ENCODE measurements at regions not wholly inside any gene's neighbourhood (a gene's known extent, or its start where the extent isn't known, plus 50 kb on each side); places are given as distances from the start of the nearest gene placed in this dataset.

DNA sequence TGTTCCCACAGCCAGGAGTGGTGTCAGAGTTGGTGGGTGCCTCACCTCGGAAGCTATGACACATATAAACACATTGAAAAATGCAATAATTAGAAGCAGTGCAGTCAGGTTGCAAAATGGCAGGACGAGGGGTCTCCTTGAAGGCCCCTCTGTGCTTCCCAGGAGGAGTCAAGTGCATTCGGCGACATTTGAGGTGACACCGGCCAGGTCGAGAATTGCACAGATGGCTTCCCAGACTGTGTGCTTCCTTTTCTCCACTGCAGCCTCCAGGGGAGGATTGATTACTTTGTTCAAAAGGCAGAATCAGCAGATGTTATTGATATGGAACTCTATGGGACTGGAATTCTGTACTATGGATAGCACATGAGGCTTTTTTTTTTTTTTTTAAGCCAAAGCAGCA is 163.2 kb downstream of the MINAR1 start:
- Histone ChIP-seq H3K4me2 (ENCODE audit: extremely low read depth, insufficient read depth, low read length) (no peak overlapping the region), H3K79me2 (ENCODE audit: control insufficient read depth, insufficient read depth, low read length) (no peaks in the 10 kb centered on the region), H2AFZ (ENCODE audit: low read length) (no peak overlapping the region), H4K20me1 (ENCODE audit: control insufficient read depth, extremely low read depth, insufficient read depth, low read length) (no peaks in the 10 kb centered on the region), H3K27me3 (ENCODE audit: control insufficient read depth, insufficient read depth, low read length) (no peaks in the 10 kb centered on the region), H3K4me1 (ENCODE audit: control insufficient read depth, extremely low read depth, insufficient read depth, low read length) (no peaks in the 10 kb centered on the region), H3K27ac (ENCODE audit: insufficient read depth, low read length) (no peak overlapping the region), H3K4me3 (replicated peaks in 1 of 4; ENCODE audit: control extremely low read depth in 1 of 4, insufficient read depth in 1 of 4, low read depth in 3 of 4, low read length in 4 of 4) (no peak overlapping the region), H3K9me3 (ENCODE audit: control insufficient read depth, insufficient read depth, low read depth, low read length) (no peaks in the 10 kb centered on the region), H3K9ac (ENCODE audit: insufficient read depth, low read length) (no peak overlapping the region), H3K36me3 (ENCODE audit: control insufficient read depth, insufficient read depth, low read length) (no peaks in the 10 kb centered on the region)
- TF ChIP-seq CTCF (conservative IDR thresholded peaks at IDR 0.05 in 1 of 2, IDR thresholded peaks at IDR 0.05 in 1 of 2; ENCODE audit: low read depth in 1 of 2, low read length in 2 of 2) (no peak), EZH2 (IDR thresholded peaks at IDR 0.05; ENCODE audit: low read length, missing control alignments) (no peak)
- no peak for DNase-seq (ENCODE audit: low read depth in 2 of 2)

- Histone ChIP-seq H3K27ac (ENCODE audit: insufficient read depth, low read length) (no peak overlapping the region), H3K4me1 (ENCODE audit: control insufficient read depth, extremely low read depth, insufficient read depth, low read length) (no peaks in the 10 kb centered on the region), H2AFZ (ENCODE audit: low read length) (no peak overlapping the region), H3K36me3 (ENCODE audit: control insufficient read depth, insufficient read depth, low read length) (no peaks in the 10 kb centered on the region), H3K9ac (ENCODE audit: insufficient read depth, low read length) (no peak overlapping the region), H3K4me2 (ENCODE audit: extremely low read depth, insufficient read depth, low read length) (no peak overlapping the region), H3K9me3 (ENCODE audit: control insufficient read depth, insufficient read depth, low read depth, low read length) (no peaks in the 10 kb centered on the region), H4K20me1 (ENCODE audit: control insufficient read depth, extremely low read depth, insufficient read depth, low read length) (no peaks in the 10 kb centered on the region), H3K4me3 (replicated peaks in 1 of 4; ENCODE audit: control extremely low read depth in 1 of 4, insufficient read depth in 1 of 4, low read depth in 3 of 4, low read length in 4 of 4) (no peak overlapping the region), H3K79me2 (ENCODE audit: control insufficient read depth, insufficient read depth, low read length) (no peaks in the 10 kb centered on the region), H3K27me3 (ENCODE audit: control insufficient read depth, insufficient read depth, low read length) (peaks cover under 1% of the 10 kb centered on the region)
- TF ChIP-seq CTCF (conservative IDR thresholded peaks at IDR 0.05 in 1 of 2, IDR thresholded peaks at IDR 0.05 in 1 of 2; ENCODE audit: low read depth in 1 of 2, low read length in 2 of 2) (peak; percentile 71 to 89), EZH2 (IDR thresholded peaks at IDR 0.05; ENCODE audit: low read length, missing control alignments) (no peak)
- DNase-seq (ENCODE audit: low read depth in 2 of 2): peak; percentile 65 to 73
These were observed 164.0 kb downstream of the MINAR1 start for GRCh38 chr15:79595995-79596622.

DNA sequence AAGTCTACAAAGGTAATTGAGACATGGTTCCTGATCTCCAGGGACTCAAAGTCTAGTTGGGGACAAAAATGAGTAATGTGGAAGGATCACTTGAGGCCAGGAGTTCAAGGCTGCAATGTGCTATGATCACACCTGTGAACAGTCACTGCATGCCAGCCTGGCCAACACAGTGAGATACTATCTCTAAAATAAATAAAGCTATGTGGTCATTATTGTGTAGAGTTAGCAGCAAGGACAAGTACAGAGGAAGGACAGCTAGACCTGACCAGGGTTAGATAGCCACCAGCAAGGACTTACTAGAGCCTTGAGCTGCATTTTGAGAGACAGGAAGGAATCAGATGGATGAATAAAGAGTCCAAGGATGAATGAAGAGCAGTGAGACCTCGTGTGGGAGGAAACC is 166.5 kb downstream of the MINAR1 start:
- TF ChIP-seq CTCF (conservative IDR thresholded peaks at IDR 0.05 in 1 of 2, IDR thresholded peaks at IDR 0.05 in 1 of 2; ENCODE audit: low read depth in 1 of 2, low read length in 2 of 2) (no peak), EZH2 (IDR thresholded peaks at IDR 0.05; ENCODE audit: low read length, missing control alignments) (no peak)
- H4K20me1 ChIP-seq (ENCODE audit: control insufficient read depth, extremely low read depth, insufficient read depth, low read length): no peaks in the 10 kb centered on the region
- no peak overlapping the region for H3K4me3 ChIP-seq (replicated peaks in 1 of 4; ENCODE audit: control extremely low read depth in 1 of 4, insufficient read depth in 1 of 4, low read depth in 3 of 4, low read length in 4 of 4)
- H3K27ac ChIP-seq (ENCODE audit: insufficient read depth, low read length): no peak overlapping the region
- peaks cover 2% of the 10 kb centered on the region for H3K27me3 ChIP-seq (ENCODE audit: control insufficient read depth, insufficient read depth, low read length)
- H3K4me1 ChIP-seq (ENCODE audit: control insufficient read depth, extremely low read depth, insufficient read depth, low read length): no peaks in the 10 kb centered on the region
- H2AFZ ChIP-seq (ENCODE audit: low read length): no peak overlapping the region
- H3K9me3 ChIP-seq (ENCODE audit: control insufficient read depth, insufficient read depth, low read depth, low read length): no peaks in the 10 kb centered on the region
- H3K36me3 ChIP-seq (ENCODE audit: control insufficient read depth, insufficient read depth, low read length): no peaks in the 10 kb centered on the region
- H3K79me2 ChIP-seq (ENCODE audit: control insufficient read depth, insufficient read depth, low read length): no peaks in the 10 kb centered on the region
- H3K4me2 ChIP-seq (ENCODE audit: extremely low read depth, insufficient read depth, low read length): no peak overlapping the region
- no peak for DNase-seq (ENCODE audit: low read depth in 2 of 2)
- no peak overlapping the region for H3K9ac ChIP-seq (ENCODE audit: insufficient read depth, low read length)
